ENCODE measurements at regions not wholly inside any gene's neighbourhood (a gene's known extent, or its start where the extent isn't known, plus 50 kb on each side); places are given as distances from the start of the nearest gene placed in this dataset.

DNA sequence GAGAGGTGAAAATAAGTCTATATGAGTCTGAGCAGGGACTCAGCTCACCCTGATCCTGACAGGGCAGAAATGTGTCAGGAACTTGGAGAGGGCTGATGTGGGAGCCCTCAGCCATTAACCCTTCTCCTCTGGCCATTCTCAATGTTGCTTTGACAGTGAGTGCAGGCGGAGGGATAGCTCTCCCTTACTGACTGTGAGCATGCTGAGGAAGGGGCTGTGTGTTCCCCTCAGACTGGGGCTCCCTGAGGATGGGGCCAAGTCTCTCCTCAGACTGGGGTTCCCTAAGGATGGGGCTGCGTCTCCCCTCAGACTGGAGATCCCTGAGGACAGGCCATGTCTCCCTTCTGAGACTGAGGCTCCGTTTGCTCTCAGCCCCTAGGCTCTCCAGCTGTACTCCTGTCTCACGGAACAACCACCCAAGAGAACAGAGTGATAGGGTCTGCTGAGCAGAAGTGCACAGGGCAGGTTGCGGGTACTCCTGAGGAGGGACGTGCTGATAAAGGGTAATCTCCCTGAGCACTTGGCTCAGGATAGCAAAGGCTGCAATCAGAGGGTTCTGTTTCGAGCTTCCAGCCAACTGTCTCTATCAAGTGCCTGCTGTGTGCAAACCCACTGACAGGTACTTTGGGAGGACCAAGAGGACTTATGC, 141.0 kb downstream of the MRPL14 start (continued):
- TF ChIP-seq, protein P1, sequence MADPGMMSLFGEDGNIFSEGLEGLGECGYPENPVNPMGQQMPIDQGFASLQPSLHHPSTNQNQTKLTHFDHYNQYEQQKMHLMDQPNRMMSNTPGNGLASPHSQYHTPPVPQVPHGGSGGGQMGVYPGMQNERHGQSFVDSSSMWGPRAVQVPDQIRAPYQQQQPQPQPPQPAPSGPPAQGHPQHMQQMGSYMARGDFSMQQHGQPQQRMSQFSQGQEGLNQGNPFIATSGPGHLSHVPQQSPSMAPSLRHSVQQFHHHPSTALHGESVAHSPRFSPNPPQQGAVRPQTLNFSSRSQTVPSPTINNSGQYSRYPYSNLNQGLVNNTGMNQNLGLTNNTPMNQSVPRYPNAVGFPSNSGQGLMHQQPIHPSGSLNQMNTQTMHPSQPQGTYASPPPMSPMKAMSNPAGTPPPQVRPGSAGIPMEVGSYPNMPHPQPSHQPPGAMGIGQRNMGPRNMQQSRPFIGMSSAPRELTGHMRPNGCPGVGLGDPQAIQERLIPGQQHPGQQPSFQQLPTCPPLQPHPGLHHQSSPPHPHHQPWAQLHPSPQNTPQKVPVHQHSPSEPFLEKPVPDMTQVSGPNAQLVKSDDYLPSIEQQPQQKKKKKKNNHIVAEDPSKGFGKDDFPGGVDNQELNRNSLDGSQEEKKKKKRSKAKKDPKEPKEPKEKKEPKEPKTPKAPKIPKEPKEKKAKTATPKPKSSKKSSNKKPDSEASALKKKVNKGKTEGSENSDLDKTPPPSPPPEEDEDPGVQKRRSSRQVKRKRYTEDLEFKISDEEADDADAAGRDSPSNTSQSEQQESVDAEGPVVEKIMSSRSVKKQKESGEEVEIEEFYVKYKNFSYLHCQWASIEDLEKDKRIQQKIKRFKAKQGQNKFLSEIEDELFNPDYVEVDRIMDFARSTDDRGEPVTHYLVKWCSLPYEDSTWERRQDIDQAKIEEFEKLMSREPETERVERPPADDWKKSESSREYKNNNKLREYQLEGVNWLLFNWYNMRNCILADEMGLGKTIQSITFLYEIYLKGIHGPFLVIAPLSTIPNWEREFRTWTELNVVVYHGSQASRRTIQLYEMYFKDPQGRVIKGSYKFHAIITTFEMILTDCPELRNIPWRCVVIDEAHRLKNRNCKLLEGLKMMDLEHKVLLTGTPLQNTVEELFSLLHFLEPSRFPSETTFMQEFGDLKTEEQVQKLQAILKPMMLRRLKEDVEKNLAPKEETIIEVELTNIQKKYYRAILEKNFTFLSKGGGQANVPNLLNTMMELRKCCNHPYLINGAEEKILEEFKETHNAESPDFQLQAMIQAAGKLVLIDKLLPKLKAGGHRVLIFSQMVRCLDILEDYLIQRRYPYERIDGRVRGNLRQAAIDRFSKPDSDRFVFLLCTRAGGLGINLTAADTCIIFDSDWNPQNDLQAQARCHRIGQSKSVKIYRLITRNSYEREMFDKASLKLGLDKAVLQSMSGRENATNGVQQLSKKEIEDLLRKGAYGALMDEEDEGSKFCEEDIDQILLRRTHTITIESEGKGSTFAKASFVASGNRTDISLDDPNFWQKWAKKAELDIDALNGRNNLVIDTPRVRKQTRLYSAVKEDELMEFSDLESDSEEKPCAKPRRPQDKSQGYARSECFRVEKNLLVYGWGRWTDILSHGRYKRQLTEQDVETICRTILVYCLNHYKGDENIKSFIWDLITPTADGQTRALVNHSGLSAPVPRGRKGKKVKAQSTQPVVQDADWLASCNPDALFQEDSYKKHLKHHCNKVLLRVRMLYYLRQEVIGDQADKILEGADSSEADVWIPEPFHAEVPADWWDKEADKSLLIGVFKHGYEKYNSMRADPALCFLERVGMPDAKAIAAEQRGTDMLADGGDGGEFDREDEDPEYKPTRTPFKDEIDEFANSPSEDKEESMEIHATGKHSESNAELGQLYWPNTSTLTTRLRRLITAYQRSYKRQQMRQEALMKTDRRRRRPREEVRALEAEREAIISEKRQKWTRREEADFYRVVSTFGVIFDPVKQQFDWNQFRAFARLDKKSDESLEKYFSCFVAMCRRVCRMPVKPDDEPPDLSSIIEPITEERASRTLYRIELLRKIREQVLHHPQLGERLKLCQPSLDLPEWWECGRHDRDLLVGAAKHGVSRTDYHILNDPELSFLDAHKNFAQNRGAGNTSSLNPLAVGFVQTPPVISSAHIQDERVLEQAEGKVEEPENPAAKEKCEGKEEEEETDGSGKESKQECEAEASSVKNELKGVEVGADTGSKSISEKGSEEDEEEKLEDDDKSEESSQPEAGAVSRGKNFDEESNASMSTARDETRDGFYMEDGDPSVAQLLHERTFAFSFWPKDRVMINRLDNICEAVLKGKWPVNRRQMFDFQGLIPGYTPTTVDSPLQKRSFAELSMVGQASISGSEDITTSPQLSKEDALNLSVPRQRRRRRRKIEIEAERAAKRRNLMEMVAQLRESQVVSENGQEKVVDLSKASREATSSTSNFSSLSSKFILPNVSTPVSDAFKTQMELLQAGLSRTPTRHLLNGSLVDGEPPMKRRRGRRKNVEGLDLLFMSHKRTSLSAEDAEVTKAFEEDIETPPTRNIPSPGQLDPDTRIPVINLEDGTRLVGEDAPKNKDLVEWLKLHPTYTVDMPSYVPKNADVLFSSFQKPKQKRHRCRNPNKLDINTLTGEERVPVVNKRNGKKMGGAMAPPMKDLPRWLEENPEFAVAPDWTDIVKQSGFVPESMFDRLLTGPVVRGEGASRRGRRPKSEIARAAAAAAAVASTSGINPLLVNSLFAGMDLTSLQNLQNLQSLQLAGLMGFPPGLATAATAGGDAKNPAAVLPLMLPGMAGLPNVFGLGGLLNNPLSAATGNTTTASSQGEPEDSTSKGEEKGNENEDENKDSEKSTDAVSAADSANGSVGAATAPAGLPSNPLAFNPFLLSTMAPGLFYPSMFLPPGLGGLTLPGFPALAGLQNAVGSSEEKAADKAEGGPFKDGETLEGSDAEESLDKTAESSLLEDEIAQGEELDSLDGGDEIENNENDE (IDR thresholded peaks at IDR 0.05; ENCODE audit: low read depth, low read length): no peak
- no peak for TF ChIP-seq ZNF77 (CRISPR knock-in tag; IDR thresholded peaks at IDR 0.05)
- TF ChIP-seq CBFA2T2 (conservative IDR thresholded peaks at IDR 0.05): peak; percentile 90
- no peak for TF ChIP-seq NR4A1 (CRISPR knock-in tag; IDR thresholded peaks at IDR 0.05)
- TF ChIP-seq NR4A1 (tag; IDR thresholded peaks at IDR 0.05): no peak
- TF ChIP-seq, protein P2, sequence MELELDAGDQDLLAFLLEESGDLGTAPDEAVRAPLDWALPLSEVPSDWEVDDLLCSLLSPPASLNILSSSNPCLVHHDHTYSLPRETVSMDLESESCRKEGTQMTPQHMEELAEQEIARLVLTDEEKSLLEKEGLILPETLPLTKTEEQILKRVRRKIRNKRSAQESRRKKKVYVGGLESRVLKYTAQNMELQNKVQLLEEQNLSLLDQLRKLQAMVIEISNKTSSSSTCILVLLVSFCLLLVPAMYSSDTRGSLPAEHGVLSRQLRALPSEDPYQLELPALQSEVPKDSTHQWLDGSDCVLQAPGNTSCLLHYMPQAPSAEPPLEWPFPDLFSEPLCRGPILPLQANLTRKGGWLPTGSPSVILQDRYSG (tag; conservative IDR thresholded peaks at IDR 0.05; ENCODE audit: low read depth): no peak
- no peak for TF ChIP-seq HMG20A (CRISPR knock-in tag; conservative IDR thresholded peaks at IDR 0.05)
- no peak for TF ChIP-seq RFX7 (CRISPR knock-in tag; IDR thresholded peaks at IDR 0.05)
- TF ChIP-seq, protein P3, sequence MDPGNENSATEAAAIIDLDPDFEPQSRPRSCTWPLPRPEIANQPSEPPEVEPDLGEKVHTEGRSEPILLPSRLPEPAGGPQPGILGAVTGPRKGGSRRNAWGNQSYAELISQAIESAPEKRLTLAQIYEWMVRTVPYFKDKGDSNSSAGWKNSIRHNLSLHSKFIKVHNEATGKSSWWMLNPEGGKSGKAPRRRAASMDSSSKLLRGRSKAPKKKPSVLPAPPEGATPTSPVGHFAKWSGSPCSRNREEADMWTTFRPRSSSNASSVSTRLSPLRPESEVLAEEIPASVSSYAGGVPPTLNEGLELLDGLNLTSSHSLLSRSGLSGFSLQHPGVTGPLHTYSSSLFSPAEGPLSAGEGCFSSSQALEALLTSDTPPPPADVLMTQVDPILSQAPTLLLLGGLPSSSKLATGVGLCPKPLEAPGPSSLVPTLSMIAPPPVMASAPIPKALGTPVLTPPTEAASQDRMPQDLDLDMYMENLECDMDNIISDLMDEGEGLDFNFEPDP (CRISPR knock-in tag; IDR thresholded peaks at IDR 0.05): no peak
- TF ChIP-seq GATAD2B (IDR thresholded peaks at IDR 0.05; ENCODE audit: borderline replicate concordance): no peak
- TF ChIP-seq, protein P4, sequence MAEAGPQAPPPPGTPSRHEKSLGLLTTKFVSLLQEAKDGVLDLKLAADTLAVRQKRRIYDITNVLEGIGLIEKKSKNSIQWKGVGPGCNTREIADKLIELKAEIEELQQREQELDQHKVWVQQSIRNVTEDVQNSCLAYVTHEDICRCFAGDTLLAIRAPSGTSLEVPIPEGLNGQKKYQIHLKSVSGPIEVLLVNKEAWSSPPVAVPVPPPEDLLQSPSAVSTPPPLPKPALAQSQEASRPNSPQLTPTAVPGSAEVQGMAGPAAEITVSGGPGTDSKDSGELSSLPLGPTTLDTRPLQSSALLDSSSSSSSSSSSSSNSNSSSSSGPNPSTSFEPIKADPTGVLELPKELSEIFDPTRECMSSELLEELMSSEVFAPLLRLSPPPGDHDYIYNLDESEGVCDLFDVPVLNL (CRISPR knock-in tag; IDR thresholded peaks at IDR 0.05; ENCODE audit: low read depth): peak; percentile 54; the same call in 1 of the 2 replicates
- no peak for TF ChIP-seq TAF9B (IDR thresholded peaks at IDR 0.05; ENCODE audit: partially characterized antibody)

Data from K562 (cell line).